ENCODE measurements at regions not wholly inside any gene's neighbourhood (a gene's known extent, or its start where the extent isn't known, plus 50 kb on each side); places are given as distances from the start of the nearest gene placed in this dataset.
A peak's percentile ranks its signal among the peaks of the same experiment; 100 is the strongest.
"Not testable (repeated sequence)": the region's sequence is repeated elsewhere in the genome, so short reads cannot be mapped to it uniquely, and the experiment has no call there.

DNA sequence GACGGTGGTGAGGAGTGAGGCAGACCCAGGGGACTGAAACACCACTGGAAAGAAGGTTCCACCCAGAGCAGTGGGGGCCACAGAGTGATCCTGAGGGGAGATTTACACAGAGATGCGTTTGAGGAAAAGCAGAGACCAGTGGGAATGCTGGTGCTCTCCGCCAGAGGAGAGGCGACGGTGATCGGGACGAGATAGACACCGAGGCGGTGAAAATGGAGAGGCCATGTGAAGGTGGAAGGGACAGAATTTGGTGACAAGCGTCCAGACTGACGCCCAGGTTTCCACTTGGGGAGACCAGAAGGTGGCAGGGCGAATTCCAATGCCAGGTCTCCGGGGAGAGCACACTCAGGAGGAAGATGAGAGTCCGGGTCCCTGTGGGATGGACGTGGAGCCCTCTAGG lies 374.8 kb downstream of the CNTNAP3B start:
- H3K4me3 ChIP-seq (ENCODE audit: low read depth, low read length); H3K36me3 ChIP-seq (ENCODE audit: control insufficient read depth, insufficient read depth, low read length); H3K27me3 ChIP-seq (ENCODE audit: control insufficient read depth, insufficient read depth, low read length); H3K9me3 ChIP-seq (ENCODE audit: control insufficient read depth, insufficient read depth, low read depth, low read length); H3K4me1 ChIP-seq (ENCODE audit: control insufficient read depth, insufficient read depth, low read length); H3K9ac ChIP-seq (ENCODE audit: low read length); H3K27ac ChIP-seq (ENCODE audit: low read depth, low read length): not testable (repeated sequence)

- H3K36me3 ChIP-seq (ENCODE audit: control insufficient read depth, insufficient read depth, low read length); H3K9ac ChIP-seq (ENCODE audit: low read length); H3K27ac ChIP-seq (ENCODE audit: low read depth, low read length); H3K9me3 ChIP-seq (ENCODE audit: control insufficient read depth, insufficient read depth, low read depth, low read length); H3K4me1 ChIP-seq (ENCODE audit: control insufficient read depth, insufficient read depth, low read length); H3K27me3 ChIP-seq (ENCODE audit: control insufficient read depth, insufficient read depth, low read length); H3K4me3 ChIP-seq (ENCODE audit: low read depth, low read length): not testable (repeated sequence)
Observed at GRCh38 chr9:41741897-41742296, 387.3 kb downstream of the CNTNAP3B start.

GRCh38 chr9:41741173-41741572 lies 388.1 kb downstream of the CNTNAP3B start:
- H3K27me3 ChIP-seq (ENCODE audit: control insufficient read depth, insufficient read depth, low read length); H3K9me3 ChIP-seq (ENCODE audit: control insufficient read depth, insufficient read depth, low read depth, low read length); H3K4me1 ChIP-seq (ENCODE audit: control insufficient read depth, insufficient read depth, low read length); H3K9ac ChIP-seq (ENCODE audit: low read length); H3K36me3 ChIP-seq (ENCODE audit: control insufficient read depth, insufficient read depth, low read length); H3K4me3 ChIP-seq (ENCODE audit: low read depth, low read length); H3K27ac ChIP-seq (ENCODE audit: low read depth, low read length): not testable (repeated sequence)

- not testable (repeated sequence) for H3K4me3 ChIP-seq (ENCODE audit: low read depth, low read length); H3K27ac ChIP-seq (ENCODE audit: low read depth, low read length); H3K9me3 ChIP-seq (ENCODE audit: control insufficient read depth, insufficient read depth, low read depth, low read length); H3K27me3 ChIP-seq (ENCODE audit: control insufficient read depth, insufficient read depth, low read length); H3K9ac ChIP-seq (ENCODE audit: low read length); H3K4me1 ChIP-seq (ENCODE audit: control insufficient read depth, insufficient read depth, low read length); H3K36me3 ChIP-seq (ENCODE audit: control insufficient read depth, insufficient read depth, low read length)
Observed at GRCh38 chr9:41738681-41739080, 390.5 kb downstream of the CNTNAP3B start.

GRCh38 chr9:41699190-41699589 lies 430.0 kb downstream of the CNTNAP3B start:
- H3K27me3 ChIP-seq (ENCODE audit: control insufficient read depth, insufficient read depth, low read length); H3K36me3 ChIP-seq (ENCODE audit: control insufficient read depth, insufficient read depth, low read length); H3K9me3 ChIP-seq (ENCODE audit: control insufficient read depth, insufficient read depth, low read depth, low read length); H3K9ac ChIP-seq (ENCODE audit: low read length); H3K27ac ChIP-seq (ENCODE audit: low read depth, low read length); H3K4me1 ChIP-seq (ENCODE audit: control insufficient read depth, insufficient read depth, low read length); H3K4me3 ChIP-seq (ENCODE audit: low read depth, low read length): not testable (repeated sequence)

DNA sequence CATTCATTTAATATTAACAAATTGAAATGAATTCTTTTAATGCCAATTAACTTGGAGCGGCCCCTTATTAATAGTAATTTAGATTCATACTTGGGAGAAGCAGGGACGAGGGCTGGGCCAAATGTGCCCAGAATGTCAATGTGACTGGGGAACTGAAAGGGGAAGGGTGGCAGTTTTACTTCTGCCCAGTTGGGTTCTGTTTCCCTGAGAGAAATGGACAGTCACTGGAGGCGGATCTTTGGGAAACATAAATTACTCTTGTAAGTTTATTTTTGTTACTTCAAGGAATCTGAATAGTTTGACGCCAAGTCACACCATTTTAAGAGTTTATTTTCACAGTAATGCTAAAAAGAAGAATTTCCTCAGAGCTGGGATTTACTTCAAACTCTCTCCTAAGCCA lies 432.1 kb downstream of the CNTNAP3B start:
- H3K4me3 ChIP-seq (ENCODE audit: low read depth, low read length), result not testable (repeated sequence)

DNA sequence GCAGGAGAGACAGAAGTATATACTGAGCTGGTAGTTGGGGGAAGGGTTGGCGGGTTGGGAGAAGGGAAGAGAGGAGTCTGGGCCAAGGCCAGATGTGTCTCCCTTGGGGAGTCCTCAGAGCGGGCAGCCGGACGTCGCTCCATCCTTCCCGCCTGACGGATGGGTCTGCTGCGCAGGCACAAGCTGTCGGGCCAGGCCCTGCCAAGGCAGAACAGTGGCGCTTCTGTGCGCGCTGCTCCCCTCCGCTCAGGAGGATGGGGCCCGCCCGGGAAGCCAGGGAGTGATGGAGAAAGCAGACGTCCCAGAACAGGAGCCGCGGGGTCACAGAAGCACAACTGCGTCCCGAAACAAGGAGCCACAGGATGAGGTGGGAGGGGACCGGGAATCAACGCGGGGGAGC lies 449.9 kb downstream of the CNTNAP3B start:
- H3K9ac ChIP-seq (ENCODE audit: low read length), result not testable (repeated sequence)

More for the DNA sequence above, 432.1 kb downstream of the CNTNAP3B start:
- H3K9ac ChIP-seq (ENCODE audit: low read length); H3K4me1 ChIP-seq (ENCODE audit: control insufficient read depth, insufficient read depth, low read length); H3K9me3 ChIP-seq (ENCODE audit: control insufficient read depth, insufficient read depth, low read depth, low read length); H3K27me3 ChIP-seq (ENCODE audit: control insufficient read depth, insufficient read depth, low read length); H3K27ac ChIP-seq (ENCODE audit: low read depth, low read length); H3K36me3 ChIP-seq (ENCODE audit: control insufficient read depth, insufficient read depth, low read length): not testable (repeated sequence)

GRCh38 chr9:41663497-41664036 lies 465.7 kb downstream of the CNTNAP3B start:
- H3K9ac ChIP-seq (ENCODE audit: low read length); H3K4me1 ChIP-seq (ENCODE audit: control insufficient read depth, insufficient read depth, low read length); H3K36me3 ChIP-seq (ENCODE audit: control insufficient read depth, insufficient read depth, low read length); H3K9me3 ChIP-seq (ENCODE audit: control insufficient read depth, insufficient read depth, low read depth, low read length); H3K27me3 ChIP-seq (ENCODE audit: control insufficient read depth, insufficient read depth, low read length); H3K27ac ChIP-seq (ENCODE audit: low read depth, low read length): not testable (repeated sequence)
- H3K4me3 ChIP-seq (ENCODE audit: low read depth, low read length), result peak overlapping the region; percentile 30

More for the DNA sequence above, 449.9 kb downstream of the CNTNAP3B start:
- H3K4me1 ChIP-seq (ENCODE audit: control insufficient read depth, insufficient read depth, low read length); H3K36me3 ChIP-seq (ENCODE audit: control insufficient read depth, insufficient read depth, low read length); H3K27me3 ChIP-seq (ENCODE audit: control insufficient read depth, insufficient read depth, low read length); H3K27ac ChIP-seq (ENCODE audit: low read depth, low read length); H3K4me3 ChIP-seq (ENCODE audit: low read depth, low read length); H3K9me3 ChIP-seq (ENCODE audit: control insufficient read depth, insufficient read depth, low read depth, low read length): not testable (repeated sequence)

- H3K36me3 ChIP-seq (ENCODE audit: control insufficient read depth, insufficient read depth, low read length); H3K9me3 ChIP-seq (ENCODE audit: control insufficient read depth, insufficient read depth, low read depth, low read length); H3K4me3 ChIP-seq (ENCODE audit: low read depth, low read length); H3K9ac ChIP-seq (ENCODE audit: low read length); H3K27ac ChIP-seq (ENCODE audit: low read depth, low read length); H3K4me1 ChIP-seq (ENCODE audit: control insufficient read depth, insufficient read depth, low read length); H3K27me3 ChIP-seq (ENCODE audit: control insufficient read depth, insufficient read depth, low read length): not testable (repeated sequence)
Observed at GRCh38 chr9:41658706-41659105, 469.6 kb upstream of the ZNG1F start.

DNA sequence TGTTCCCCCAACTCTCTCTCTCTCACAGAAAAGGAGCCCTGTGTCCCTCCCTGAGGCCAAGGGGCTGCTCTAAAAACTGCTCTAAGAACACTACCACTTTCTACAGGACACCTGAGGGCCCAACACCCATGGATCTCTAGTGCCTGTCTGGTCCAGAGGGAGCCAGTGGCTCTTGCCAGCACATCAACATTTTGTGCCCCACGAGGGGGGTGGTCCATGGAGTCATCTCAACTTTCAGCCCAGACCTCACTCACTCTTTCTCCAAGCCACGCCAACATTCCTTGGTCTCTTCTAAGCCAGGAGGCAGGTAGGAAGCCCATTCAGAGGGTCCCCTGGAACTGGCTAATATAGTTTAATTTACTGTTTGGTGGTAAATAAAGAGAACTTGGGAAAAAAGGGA lies 469.0 kb upstream of the ZNG1F start:
- not testable (repeated sequence) for H3K27ac ChIP-seq (ENCODE audit: low read depth, low read length); H3K4me1 ChIP-seq (ENCODE audit: control insufficient read depth, insufficient read depth, low read length); H3K4me3 ChIP-seq (ENCODE audit: low read depth, low read length); H3K9me3 ChIP-seq (ENCODE audit: control insufficient read depth, insufficient read depth, low read depth, low read length); H3K36me3 ChIP-seq (ENCODE audit: control insufficient read depth, insufficient read depth, low read length); H3K9ac ChIP-seq (ENCODE audit: low read length); H3K27me3 ChIP-seq (ENCODE audit: control insufficient read depth, insufficient read depth, low read length)

DNA sequence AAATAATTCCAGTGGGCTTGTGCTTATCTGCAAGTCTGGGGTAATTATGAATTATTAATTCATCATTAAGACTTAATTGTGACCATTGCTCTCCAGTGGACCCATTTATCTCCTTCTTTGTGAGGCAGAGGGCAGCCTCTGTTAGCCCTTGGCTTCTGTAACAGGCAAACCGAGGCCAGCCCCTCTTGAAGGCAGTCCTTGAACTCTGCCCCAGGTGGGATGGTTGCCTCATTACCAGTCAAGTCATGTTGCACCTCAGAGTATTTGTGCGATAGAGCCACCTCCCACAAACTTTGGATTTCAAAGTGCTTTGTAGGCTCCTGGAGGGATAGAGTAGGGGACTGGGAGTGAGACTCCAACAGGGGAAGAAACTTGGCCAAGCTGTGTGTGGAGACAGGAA lies 468.0 kb upstream of the ZNG1F start:
- H3K9ac ChIP-seq (ENCODE audit: low read length); H3K4me3 ChIP-seq (ENCODE audit: low read depth, low read length); H3K27me3 ChIP-seq (ENCODE audit: control insufficient read depth, insufficient read depth, low read length); H3K9me3 ChIP-seq (ENCODE audit: control insufficient read depth, insufficient read depth, low read depth, low read length); H3K27ac ChIP-seq (ENCODE audit: low read depth, low read length); H3K4me1 ChIP-seq (ENCODE audit: control insufficient read depth, insufficient read depth, low read length); H3K36me3 ChIP-seq (ENCODE audit: control insufficient read depth, insufficient read depth, low read length): not testable (repeated sequence)

DNA sequence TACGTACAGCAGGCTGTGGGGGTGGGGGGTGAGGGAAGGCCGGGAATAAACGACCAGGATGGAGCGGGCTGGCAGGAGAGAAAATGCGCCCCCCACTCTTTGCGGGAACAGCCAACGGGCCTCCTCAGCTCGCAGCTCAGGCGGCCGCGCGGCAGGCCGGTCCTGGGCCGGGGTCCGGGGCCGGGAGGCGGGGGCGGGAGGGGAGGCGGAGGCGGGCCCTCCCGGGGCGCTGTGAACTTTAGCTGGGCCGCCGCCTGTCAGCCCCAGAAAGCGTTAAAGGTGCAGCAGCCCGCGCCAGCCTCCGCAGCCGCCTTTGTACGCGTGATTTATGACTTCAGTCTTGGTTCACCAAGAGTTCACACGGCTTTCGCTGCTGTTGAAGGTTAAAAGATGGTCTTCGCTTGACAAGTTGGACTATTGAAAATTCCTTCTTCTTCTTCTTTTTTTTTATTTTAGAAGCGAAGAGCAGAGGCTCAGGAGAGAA lies 466.0 kb upstream of the ZNG1F start:
- H3K4me3 ChIP-seq (ENCODE audit: low read depth, low read length); H3K27me3 ChIP-seq (ENCODE audit: control insufficient read depth, insufficient read depth, low read length); H3K27ac ChIP-seq (ENCODE audit: low read depth, low read length); H3K36me3 ChIP-seq (ENCODE audit: control insufficient read depth, insufficient read depth, low read length); H3K9ac ChIP-seq (ENCODE audit: low read length); H3K9me3 ChIP-seq (ENCODE audit: control insufficient read depth, insufficient read depth, low read depth, low read length); H3K4me1 ChIP-seq (ENCODE audit: control insufficient read depth, insufficient read depth, low read length): not testable (repeated sequence)

All from HUES6 (cell line).